Fibroblast of lung (primary cell): ENCODE measurements at regions not wholly inside any gene's neighbourhood (a gene's known extent, or its start where the extent isn't known, plus 50 kb on each side); places are given as distances from the start of the nearest gene placed in this dataset.

Experiments
- DNase-seq, 2 donors: peaks; one replicate each; pipeline versions ENCODE4 v3.0.0 to v3.0.0-alpha.2; 2010; ENCODE audit warnings: low read depth in 2 of 2
- H2AFZ ChIP-seq: 2 replicates; pipeline ENCODE4 v1.5.1; 2012; ENCODE audit warnings: low read length, control low read depth, inconsistent platforms
- H3K27ac ChIP-seq: 2 replicates; pipeline ENCODE4 v1.5.1; 2011; ENCODE audit warnings: low read length, control low read depth; ENCODE audit not compliant: insufficient read depth
- H3K27me3 ChIP-seq: 2 replicates; pipeline ENCODE4 v1.5.1; 2011; ENCODE audit warnings: mild to moderate bottlenecking, low read length; ENCODE audit not compliant: control insufficient read depth, insufficient read depth
- H3K36me3 ChIP-seq: 2 replicates; pipeline ENCODE4 v1.5.1; 2011; ENCODE audit warnings: low read length; ENCODE audit not compliant: control insufficient read depth, insufficient read depth
- H3K4me1 ChIP-seq: 2 replicates; pipeline ENCODE4 v1.5.1; 2011; ENCODE audit warnings: low read length; ENCODE audit not compliant: control insufficient read depth, insufficient read depth; ENCODE audit errors: extremely low read depth
- H3K4me2 ChIP-seq: 2 replicates; pipeline ENCODE4 v1.5.1; 2011; ENCODE audit warnings: low read length, control low read depth; ENCODE audit not compliant: insufficient read depth; ENCODE audit errors: extremely low read depth
- H3K4me3 ChIP-seq, 4 experiments: fragments of 200-600 bp in 1 of 4; sonication (generic) in 1 of 4; replicated peaks in 1 of 4; 2 replicates each; pipeline ENCODE4 v1.5.1; 2011 to 2016; ENCODE audit warnings: low read length in 4 of 4, low read depth in 3 of 4, mild to moderate bottlenecking in 3 of 4, control low read depth in 2 of 4, inconsistent platforms in 1 of 4, mixed read lengths in 1 of 4; ENCODE audit not compliant: insufficient read depth in 1 of 4; ENCODE audit errors: control extremely low read depth in 1 of 4
- H3K79me2 ChIP-seq: 2 replicates; pipeline ENCODE4 v1.5.1; 2012; ENCODE audit warnings: mild to moderate bottlenecking, low read length, inconsistent platforms; ENCODE audit not compliant: control insufficient read depth, insufficient read depth
- H3K9ac ChIP-seq: 2 replicates; pipeline ENCODE4 v1.5.1; 2011; ENCODE audit warnings: mild to moderate bottlenecking, low read length, control low read depth; ENCODE audit not compliant: insufficient read depth
- H3K9me3 ChIP-seq: 2 replicates; pipeline ENCODE4 v1.5.1; 2012; ENCODE audit warnings: low read depth, low read length; ENCODE audit not compliant: control insufficient read depth, insufficient read depth
- H4K20me1 ChIP-seq: 2 replicates; pipeline ENCODE4 v1.5.1; 2011; ENCODE audit warnings: low read length; ENCODE audit not compliant: control insufficient read depth, insufficient read depth; ENCODE audit errors: extremely low read depth
- EZH2 ChIP-seq: IDR thresholded peaks from 2 replicates; pipeline ENCODE4 v1.5.1; 2012; ENCODE audit warnings: low read length, control low read depth, mild to moderate bottlenecking; ENCODE audit errors: missing control alignments
- TF ChIP-seq, protein P1 (sequence below), 2 donors: IDR thresholded peaks in 1 of 2; conservative IDR thresholded peaks in 1 of 2; 1 replicate in 1 of 2; 2 replicates in 1 of 2; pipeline ENCODE4 v1.5.1; 2011 to 2012; ENCODE audit warnings: low read length in 2 of 2, control low read depth in 1 of 2, inconsistent platforms in 1 of 2, low read depth in 1 of 2, mild to moderate bottlenecking in 1 of 2

GRCh38 chr2:8527031-8527430 is 154.8 kb upstream of the ID2 start:
- Histone ChIP-seq H4K20me1 (no peaks in the 10 kb centered on the region), H3K4me1 (no peaks in the 10 kb centered on the region), H3K9ac (no peak overlapping the region), H3K79me2 (no peaks in the 10 kb centered on the region), H3K27me3 (peaks cover 3% of the 10 kb centered on the region), H3K4me3 (no peak overlapping the region), H3K4me2 (no peak overlapping the region), H3K36me3 (no peaks in the 10 kb centered on the region), H3K9me3 (no peaks in the 10 kb centered on the region), H2AFZ (no peak overlapping the region), H3K27ac (no peak overlapping the region)
- TF ChIP-seq EZH2, result no peak
- TF ChIP-seq, protein P1, sequence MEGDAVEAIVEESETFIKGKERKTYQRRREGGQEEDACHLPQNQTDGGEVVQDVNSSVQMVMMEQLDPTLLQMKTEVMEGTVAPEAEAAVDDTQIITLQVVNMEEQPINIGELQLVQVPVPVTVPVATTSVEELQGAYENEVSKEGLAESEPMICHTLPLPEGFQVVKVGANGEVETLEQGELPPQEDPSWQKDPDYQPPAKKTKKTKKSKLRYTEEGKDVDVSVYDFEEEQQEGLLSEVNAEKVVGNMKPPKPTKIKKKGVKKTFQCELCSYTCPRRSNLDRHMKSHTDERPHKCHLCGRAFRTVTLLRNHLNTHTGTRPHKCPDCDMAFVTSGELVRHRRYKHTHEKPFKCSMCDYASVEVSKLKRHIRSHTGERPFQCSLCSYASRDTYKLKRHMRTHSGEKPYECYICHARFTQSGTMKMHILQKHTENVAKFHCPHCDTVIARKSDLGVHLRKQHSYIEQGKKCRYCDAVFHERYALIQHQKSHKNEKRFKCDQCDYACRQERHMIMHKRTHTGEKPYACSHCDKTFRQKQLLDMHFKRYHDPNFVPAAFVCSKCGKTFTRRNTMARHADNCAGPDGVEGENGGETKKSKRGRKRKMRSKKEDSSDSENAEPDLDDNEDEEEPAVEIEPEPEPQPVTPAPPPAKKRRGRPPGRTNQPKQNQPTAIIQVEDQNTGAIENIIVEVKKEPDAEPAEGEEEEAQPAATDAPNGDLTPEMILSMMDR (conservative IDR thresholded peaks at IDR 0.05 in 1 of 2, IDR thresholded peaks at IDR 0.05 in 1 of 2; ENCODE audit: low read depth in 1 of 2, low read length in 2 of 2), result no peak
- no peak for DNase-seq

DNA sequence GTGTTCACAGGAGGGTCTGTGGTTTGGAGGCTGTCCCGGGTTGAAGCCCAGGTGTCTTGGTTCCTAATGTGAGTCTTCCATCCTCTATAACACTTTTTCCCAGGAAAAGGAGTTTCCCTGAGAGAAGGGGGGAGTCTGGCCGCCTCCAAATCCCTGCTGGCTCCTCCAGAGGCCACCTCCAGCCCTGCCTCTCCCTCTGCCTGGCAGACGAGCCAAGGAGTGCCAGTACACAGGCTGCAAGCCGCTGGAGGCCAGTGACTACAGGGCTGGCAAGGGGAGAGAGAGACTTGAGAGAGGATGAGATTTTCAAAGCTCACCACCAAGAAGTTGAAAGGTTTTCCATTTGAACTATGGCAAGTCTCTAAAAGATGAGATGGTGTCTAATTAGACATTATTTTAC is 154.2 kb upstream of the ID2 start:
- no peaks in the 10 kb centered on the region for H3K79me2 ChIP-seq
- no peaks in the 10 kb centered on the region for H4K20me1 ChIP-seq
- no peak overlapping the region for H3K9ac ChIP-seq
- H3K4me2 ChIP-seq, result no peak overlapping the region
- H3K27ac ChIP-seq, result no peak overlapping the region
- H3K27me3 ChIP-seq, result peaks cover 3% of the 10 kb centered on the region
- TF ChIP-seq, protein P1 (conservative IDR thresholded peaks at IDR 0.05 in 1 of 2, IDR thresholded peaks at IDR 0.05 in 1 of 2; ENCODE audit: low read depth in 1 of 2, low read length in 2 of 2), result no peak
- H3K9me3 ChIP-seq, result no peaks in the 10 kb centered on the region
- DNase-seq, result no peak
- no peaks in the 10 kb centered on the region for H3K4me1 ChIP-seq
- no peaks in the 10 kb centered on the region for H3K36me3 ChIP-seq
- H3K4me3 ChIP-seq, result no peak overlapping the region
- H2AFZ ChIP-seq, result no peak overlapping the region

DNA sequence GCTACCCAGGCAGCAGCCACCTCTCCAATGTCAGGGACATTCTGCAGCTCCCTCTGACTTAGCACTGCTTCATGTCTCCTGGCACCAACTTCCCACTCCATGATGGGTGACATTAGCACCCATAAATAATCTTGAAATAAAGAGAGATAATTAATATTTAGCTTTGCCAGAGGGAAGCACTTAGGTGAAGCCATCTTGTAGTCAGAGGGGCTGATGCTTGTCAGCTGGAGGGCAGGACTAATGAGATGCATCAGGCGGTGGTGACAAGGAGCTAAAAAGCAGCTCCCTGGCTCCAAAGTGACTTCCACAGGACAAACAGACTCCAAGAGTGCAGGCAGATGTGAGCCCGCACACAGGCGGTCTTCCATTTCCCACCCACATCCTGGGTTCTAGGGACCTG is 153.0 kb upstream of the ID2 start:
- Histone ChIP-seq H3K4me2 (no peak overlapping the region), H3K36me3 (no peaks in the 10 kb centered on the region), H3K4me1 (no peaks in the 10 kb centered on the region), H3K9ac (no peak overlapping the region), H3K27me3 (peaks cover 3% of the 10 kb centered on the region), H3K79me2 (no peaks in the 10 kb centered on the region), H2AFZ (no peak overlapping the region), H4K20me1 (no peaks in the 10 kb centered on the region), H3K9me3 (no peaks in the 10 kb centered on the region), H3K4me3 (no peak overlapping the region), H3K27ac (no peak overlapping the region)
- TF ChIP-seq EZH2, result no peak
- TF ChIP-seq, protein P1 (conservative IDR thresholded peaks at IDR 0.05 in 1 of 2, IDR thresholded peaks at IDR 0.05 in 1 of 2; ENCODE audit: low read depth in 1 of 2, low read length in 2 of 2), result no peak
- no peak for DNase-seq
